Esophagus muscularis mucosa (tissue), 4 donors: ENCODE measurements at regions not wholly inside any gene's neighbourhood (a gene's known extent, or its start where the extent isn't known, plus 50 kb on each side); places are given as distances from the start of the nearest gene placed in this dataset.
"Not testable (repeated sequence)": the region's sequence is repeated elsewhere in the genome, so short reads cannot be mapped to it uniquely, and the experiment has no call there.

Experiments
- DNase-seq: peaks from one replicate; pipeline ENCODE4 v3.0.0-alpha.2; 2017; ENCODE audit errors: extremely low spot score
- H3K27ac ChIP-seq, 4 donors: fragments of 200-600 bp; sonication (generic); replicated peaks in 1 of 4; 1 replicate in 3 of 4; 2 replicates in 1 of 4; pipeline ENCODE4 v1.5.1; 2016 to 2019; ENCODE audit warnings: mild to moderate bottlenecking in 1 of 4
- H3K27me3 ChIP-seq, 4 donors: fragments of 200-600 bp; sonication (generic); one replicate each; pipeline versions ENCODE4 v1.5.1 to v1.6.0; 2016 to 2019
- H3K36me3 ChIP-seq, 4 donors: fragments of 200-600 bp; sonication (generic); one replicate each; pipeline ENCODE4 v1.5.1; 2016 to 2019
- H3K4me1 ChIP-seq, 4 donors: fragments of 200-600 bp; sonication (generic); one replicate each; pipeline ENCODE4 v1.5.1; 2016 to 2019
- H3K4me3 ChIP-seq, 4 donors: fragments of 200-600 bp; sonication (generic); 1 replicate in 2 of 4; 2 replicates in 2 of 4; pipeline ENCODE4 v1.5.1; 2016 to 2019; ENCODE audit warnings: mild to moderate bottlenecking in 4 of 4, moderate library complexity in 1 of 4
- H3K9me3 ChIP-seq, 4 donors: fragments of 200-600 bp; sonication (generic); 1 replicate in 3 of 4; 2 replicates in 1 of 4; pipeline ENCODE4 v1.5.1; 2016 to 2019
- CTCF ChIP-seq, 3 experiments: fragments of 200-600 bp in 2 of 3; fragments of 450-650 bp in 1 of 3; sonication (generic) in 2 of 3; IDR thresholded peaks; one replicate each; pipeline ENCODE4 v1.5.1; 2017 to 2019; ENCODE audit warnings: antibody characterized with exemption in 3 of 3, mild to moderate bottlenecking in 2 of 3, moderate library complexity in 1 of 3
- EP300 ChIP-seq: sonication (generic); formaldehyde crosslinking; IDR thresholded peaks from one replicate; pipeline ENCODE4 v1.6.1; 2017; ENCODE audit warnings: antibody characterized with exemption
- POLR2A ChIP-seq: fragments of 450-650 bp; IDR thresholded peaks from one replicate; pipeline ENCODE4 v1.6.1; 2017; ENCODE audit warnings: antibody characterized with exemption, moderate library complexity, mild to moderate bottlenecking, low read depth
- POLR2AphosphoS5 ChIP-seq, 2 donors: sonication (generic); formaldehyde crosslinking; IDR thresholded peaks; one replicate each; pipeline ENCODE4 v1.6.1; 2017; ENCODE audit warnings: antibody characterized with exemption in 2 of 2
- WGBS: methylation state at CpG from one replicate; pipeline ENCODE4 v1.1.5; 2018; 5-methylcytosine and 5-hydroxymethylcytosine counted together
- intact Hi-C: fragments of 100-400 bp; cut with DNase I; formaldehyde crosslinking; loops from one replicate; pipeline ENCODE4 v1.15.1; 2023

DNA sequence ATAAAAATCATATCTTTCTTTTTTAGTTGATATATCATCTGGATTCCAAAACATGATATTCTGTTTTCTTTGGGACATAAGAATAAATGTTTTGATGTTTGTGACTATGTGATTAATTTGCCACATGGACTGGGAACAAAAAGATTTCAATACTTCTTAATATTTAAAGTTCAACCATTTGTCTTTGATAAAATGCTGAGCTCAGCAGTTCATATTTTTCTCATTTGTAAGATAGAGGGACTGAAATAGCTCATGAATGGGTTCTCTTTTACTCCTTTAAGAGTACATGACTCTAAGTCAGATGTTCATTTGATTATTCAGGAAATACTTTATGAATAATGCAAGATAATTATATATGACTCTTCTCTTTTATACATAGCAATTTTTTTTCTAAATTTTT lies 205.9 kb upstream of the FAM47A start:
- Histone ChIP-seq H3K27me3 (no peaks in the 10 kb centered on the region), H3K9me3 (no peaks in the 10 kb centered on the region), H3K36me3 (no peaks in the 10 kb centered on the region), H3K4me1 (no peaks in the 10 kb centered on the region), H3K27ac (no peak overlapping the region), H3K4me3 (no peak overlapping the region)
- DNase-seq = no peak
- intact Hi-C loops = no loop called here
- TF ChIP-seq POLR2A (no peak), EP300 (no peak), POLR2AphosphoS5 (IDR thresholded peaks at IDR 0.05) (no peak), CTCF (IDR thresholded peaks at IDR 0.05) (no peak)

GRCh38 chrX:34335376-34335775 lies 203.3 kb upstream of the FAM47A start:
- DNase-seq, H3K4me3 ChIP-seq, H3K9me3 ChIP-seq, H3K27me3 ChIP-seq, H3K27ac ChIP-seq, H3K36me3 ChIP-seq, H3K4me1 ChIP-seq, intact Hi-C loops: not testable (repeated sequence)
- WGBS = 71% methylated on average over 2 of the region's 2 CpGs

DNA sequence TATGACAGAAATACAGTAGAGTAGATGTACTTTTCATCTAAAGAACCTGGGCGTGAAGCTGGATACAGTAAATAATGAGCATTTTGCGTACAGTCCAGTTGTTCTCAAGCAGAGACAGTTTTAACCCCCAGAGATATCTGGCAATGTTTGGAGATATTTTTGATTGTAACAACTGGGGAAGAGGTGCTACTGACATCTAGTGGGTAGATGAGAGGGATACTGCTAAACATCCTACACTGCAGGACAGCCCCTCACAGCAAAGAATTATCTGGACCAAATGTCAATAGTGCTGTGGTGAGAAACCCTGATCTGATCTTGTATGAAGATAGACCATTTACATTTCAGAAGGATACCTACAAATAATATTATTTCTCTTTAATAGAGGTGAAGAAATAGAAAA lies 200.2 kb upstream of the FAM47A start:
- no peak for DNase-seq
- H3K36me3 ChIP-seq = no peaks in the 10 kb centered on the region
- 41% methylated on average over 2 of the region's 2 CpGs for WGBS
- no peaks in the 10 kb centered on the region for H3K4me1 ChIP-seq
- TF ChIP-seq POLR2AphosphoS5 (IDR thresholded peaks at IDR 0.05) (no peak), CTCF (IDR thresholded peaks at IDR 0.05) (no peak)
- no peak overlapping the region for H3K27ac ChIP-seq
- H3K27me3 ChIP-seq = peaks cover 0 to 3% (median 0%) of the 10 kb centered on the region in 4 donors
- H3K9me3 ChIP-seq = no peaks in the 10 kb centered on the region
- intact Hi-C loops = no loop called here
- no peak overlapping the region for H3K4me3 ChIP-seq

DNA sequence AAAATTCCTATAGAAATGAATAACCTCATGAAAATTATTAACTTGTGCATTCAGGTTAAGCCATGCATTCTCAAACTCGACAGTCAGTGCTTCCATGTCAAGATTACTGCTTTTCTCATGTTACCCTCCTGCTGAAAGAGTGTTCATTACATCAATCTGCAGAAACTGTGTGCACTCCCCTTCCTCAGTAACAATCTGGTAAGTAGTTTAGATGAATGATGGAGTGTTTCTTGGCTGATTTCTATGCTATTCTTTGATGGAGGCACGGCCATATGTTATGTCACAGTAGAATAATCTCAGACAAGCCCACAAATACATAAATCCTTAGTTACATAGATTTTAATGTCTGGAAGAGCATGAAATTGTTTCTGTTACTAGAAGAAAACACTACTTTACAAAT lies 193.3 kb upstream of the FAM47A start:
- Histone ChIP-seq H3K9me3 (no peaks in the 10 kb centered on the region), H3K27ac (no peak overlapping the region), H3K27me3 (peaks cover 0 to 7% (median 0%) of the 10 kb centered on the region in 4 donors), H3K4me1 (no peaks in the 10 kb centered on the region), H3K36me3 (no peaks in the 10 kb centered on the region), H3K4me3 (no peak overlapping the region)
- intact Hi-C loops = no loop called here
- 38% methylated on average over 2 of the region's 2 CpGs for WGBS
- DNase-seq = no peak
- TF ChIP-seq EP300 (no peak), POLR2A (no peak), POLR2AphosphoS5 (IDR thresholded peaks at IDR 0.05) (no peak), CTCF (IDR thresholded peaks at IDR 0.05) (no peak)

DNA sequence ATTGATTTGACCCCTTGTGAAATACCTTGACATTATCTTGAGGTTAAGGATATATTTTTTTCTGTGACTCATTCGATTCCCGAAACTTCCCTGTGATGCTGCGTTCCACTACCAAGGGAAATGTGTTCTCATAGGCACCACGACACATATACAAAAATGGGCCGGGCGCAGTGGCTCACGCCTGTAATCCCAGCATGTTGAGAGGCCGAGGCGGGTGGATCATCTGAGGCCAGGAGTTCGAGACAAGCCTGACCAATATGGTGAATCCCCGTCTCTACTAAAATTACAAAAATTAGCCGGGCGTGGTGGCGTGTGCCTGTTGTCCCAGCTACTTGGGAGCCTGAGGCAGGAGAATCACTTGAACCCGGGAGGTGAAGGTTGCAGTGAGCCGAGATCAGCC lies 188.3 kb upstream of the FAM47A start:
- H3K4me1 ChIP-seq, H3K27ac ChIP-seq, H3K4me3 ChIP-seq, H3K27me3 ChIP-seq, H3K9me3 ChIP-seq, H3K36me3 ChIP-seq, DNase-seq, intact Hi-C loops: not testable (repeated sequence)
- WGBS = 78% methylated on average over 16 of the region's 16 CpGs

DNA sequence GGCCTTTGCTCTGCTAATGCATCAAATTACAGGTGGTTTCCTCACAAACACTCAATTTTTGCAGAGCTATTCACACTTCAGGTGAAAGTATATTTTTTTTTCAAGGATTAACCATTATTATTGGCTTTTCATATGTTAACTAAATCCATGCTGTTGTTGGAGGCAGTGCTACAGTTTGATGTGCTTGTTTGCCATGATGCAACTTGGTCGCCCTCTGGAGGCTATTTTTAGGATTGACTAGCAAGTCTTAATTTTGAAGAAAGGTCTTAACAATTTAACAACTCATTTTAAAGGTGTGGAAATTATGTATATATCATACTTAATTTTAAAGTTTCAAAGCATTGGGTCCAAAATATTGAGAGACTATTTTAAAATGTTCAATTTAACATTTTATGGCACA lies 168.8 kb upstream of the FAM47A start:
- intact Hi-C loops = loop anchor here (5.0 kb wide), 1 partner anchor 864 kb away; no protein-coding TSS in a partner anchor

More for the DNA sequence above, 168.8 kb upstream of the FAM47A start:
- Histone ChIP-seq H3K27ac (no peak overlapping the region), H3K4me3 (no peak overlapping the region), H3K9me3 (no peaks in the 10 kb centered on the region), H3K4me1 (no peaks in the 10 kb centered on the region), H3K27me3 (no peaks in the 10 kb centered on the region), H3K36me3 (no peaks in the 10 kb centered on the region)
- DNase-seq = no peak
- 0% methylated on average over 1 of the region's 1 CpG for WGBS
- TF ChIP-seq CTCF (IDR thresholded peaks at IDR 0.05) (peak; percentile 17 to 55 (median 42)), POLR2AphosphoS5 (IDR thresholded peaks at IDR 0.05) (no peak), EP300 (no peak)
